ENCODE measurements at regions not wholly inside any gene's neighbourhood (a gene's known extent, or its start where the extent isn't known, plus 50 kb on each side); places are given as distances from the start of the nearest gene placed in this dataset.
"Not testable (repeated sequence)": the region's sequence is repeated elsewhere in the genome, so short reads cannot be mapped to it uniquely, and the experiment has no call there.

- Histone ChIP-seq H3K9me3 (no peaks in the 10 kb centered on the region), H3K36me3 (replicated peaks in 1 of 2; ENCODE audit: insufficient read depth in 1 of 2, low read depth in 2 of 2) (no peaks in the 10 kb centered on the region), H3K27me3 (peaks cover 0 to 8% of the 10 kb centered on the region in 2 donors), H3K27ac (no peak overlapping the region), H3K4me3 (no peak overlapping the region), H3K4me1 (no peaks in the 10 kb centered on the region)
- DNase-seq (no peak), ATAC-seq (no peak)
- intact Hi-C loops (cut with DNase I), result no loop called here
- TF ChIP-seq CTCF (IDR thresholded peaks at IDR 0.05) (no peak), POLR2A (IDR thresholded peaks at IDR 0.05) (no peak)
- WGBS, 2 donors, result 39 to 48% methylated on average over 3 of the region's 3 CpGs
These were observed 140.3 kb upstream of the SULF2 start for GRCh38 chr20:47925593-47925992.

DNA sequence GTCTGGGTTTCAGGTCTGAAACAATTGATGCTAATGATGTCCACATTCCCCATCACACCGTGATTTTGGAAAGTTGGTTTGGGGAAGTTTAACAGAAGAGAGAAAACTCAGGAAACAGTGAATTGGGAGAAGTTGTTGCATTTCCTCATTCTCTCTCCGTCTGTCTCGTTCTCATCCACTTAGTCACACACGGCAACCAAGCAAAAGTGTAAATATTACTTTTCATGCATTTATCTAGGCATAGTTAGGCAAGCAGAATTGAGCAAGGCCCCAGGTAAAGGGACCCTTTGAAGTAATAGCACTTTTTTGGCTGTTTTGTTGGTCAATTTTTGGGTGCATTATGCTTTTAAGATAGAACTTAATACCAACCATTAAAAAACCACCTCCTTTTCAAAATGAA is 137.0 kb upstream of the SULF2 start:
- Histone ChIP-seq H3K27me3 (peaks cover 0 to 8% of the 10 kb centered on the region in 2 donors), H3K36me3 (replicated peaks in 1 of 2; ENCODE audit: insufficient read depth in 1 of 2, low read depth in 2 of 2) (no peaks in the 10 kb centered on the region), H3K4me1 (no peaks in the 10 kb centered on the region), H3K9me3 (peaks cover 0 to 8% (median 0%) of the 10 kb centered on the region in 3 donors), H3K27ac (no peak overlapping the region), H3K4me3 (no peak overlapping the region)
- no peak for DNase-seq
- WGBS, 2 donors, result 18 to 33% methylated on average over 4 of the region's 4 CpGs
- intact Hi-C loops (cut with DNase I), result no loop called here
- TF ChIP-seq POLR2A (IDR thresholded peaks at IDR 0.05) (no peak), CTCF (IDR thresholded peaks at IDR 0.05) (no peak)
- no peak for ATAC-seq

- H3K36me3 ChIP-seq (replicated peaks in 1 of 2; ENCODE audit: insufficient read depth in 1 of 2, low read depth in 2 of 2); ATAC-seq; H3K4me3 ChIP-seq; intact Hi-C loops (cut with DNase I); H3K9me3 ChIP-seq; DNase-seq; H3K27me3 ChIP-seq; H3K27ac ChIP-seq; H3K4me1 ChIP-seq: not testable (repeated sequence)
- WGBS, 2 donors, result 17 to 18% methylated on average over 9 of the region's 9 CpGs
These were observed 136.5 kb upstream of the SULF2 start for GRCh38 chr20:47921829-47922228.

DNA sequence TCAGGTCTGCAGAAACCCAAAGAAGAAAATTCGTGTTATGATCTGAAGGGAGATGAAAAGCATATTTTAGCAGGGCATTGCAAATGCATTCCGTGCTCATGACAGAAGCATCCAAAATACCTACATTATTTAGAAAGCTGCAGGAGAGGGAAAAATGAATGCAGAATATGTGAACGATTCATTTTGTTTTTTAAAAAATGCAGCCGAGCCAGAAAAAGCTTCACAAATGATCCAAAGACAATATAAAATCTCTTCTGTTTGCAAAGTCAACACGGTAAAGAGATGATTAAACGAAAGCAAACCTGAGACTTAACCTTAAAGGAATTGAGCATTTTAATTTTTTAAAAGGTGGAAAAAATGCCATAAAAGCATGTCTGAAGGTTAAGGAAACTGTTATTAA is 136.1 kb upstream of the SULF2 start:
- TF ChIP-seq POLR2A (IDR thresholded peaks at IDR 0.05), result no peak
- TF ChIP-seq CTCF (IDR thresholded peaks at IDR 0.05), result no peak
- ATAC-seq, result no peak
- Histone ChIP-seq H3K4me3 (no peak overlapping the region), H3K4me1 (no peaks in the 10 kb centered on the region), H3K27me3 (peaks cover 0 to 8% of the 10 kb centered on the region in 2 donors), H3K36me3 (replicated peaks in 1 of 2; ENCODE audit: insufficient read depth in 1 of 2, low read depth in 2 of 2) (no peaks in the 10 kb centered on the region), H3K27ac (no peak overlapping the region), H3K9me3 (peaks cover 0 to 10% (median 0%) of the 10 kb centered on the region in 3 donors)
- WGBS, 2 donors, result 22 to 24% methylated on average over 6 of the region's 6 CpGs
- no peak for DNase-seq
- intact Hi-C loops (cut with DNase I), result no loop called here

- no peak for ATAC-seq
- DNase-seq, result no peak
These were observed 132.3 kb upstream of the SULF2 start for GRCh38 chr20:47917549-47918070.

More at GRCh38 chr20:47917549-47918070, 132.3 kb upstream of the SULF2 start:
- Histone ChIP-seq H3K36me3 (replicated peaks in 1 of 2; ENCODE audit: insufficient read depth in 1 of 2, low read depth in 2 of 2) (no peaks in the 10 kb centered on the region), H3K27ac (no peak overlapping the region), H3K27me3 (no peaks in the 10 kb centered on the region), H3K4me1 (no peaks in the 10 kb centered on the region), H3K9me3 (peaks cover 0 to 12% (median 0%) of the 10 kb centered on the region in 3 donors), H3K4me3 (no peak overlapping the region)
- 69 to 73% methylated on average over 2 of the region's 2 CpGs for WGBS, 2 donors
- TF ChIP-seq CTCF (IDR thresholded peaks at IDR 0.05) (no peak), POLR2A (IDR thresholded peaks at IDR 0.05) (no peak)
- intact Hi-C loops (cut with DNase I), result no loop called here

Measured in body of pancreas (tissue), 4 donors.